ENCODE measurements at regions not wholly inside any gene's neighbourhood (a gene's known extent, or its start where the extent isn't known, plus 50 kb on each side); places are given as distances from the start of the nearest gene placed in this dataset.

- TF ChIP-seq CTCF (IDR thresholded peaks at IDR 0.05 in 2 of 3, conservative IDR thresholded peaks at IDR 0.05 in 1 of 3; ENCODE audit: borderline replicate concordance in 1 of 3, insufficient read depth in 1 of 3, low read depth in 2 of 3, low read length in 2 of 3) = no peak
- no peak for TF ChIP-seq RAD21 (IDR thresholded peaks at IDR 0.05; ENCODE audit: low read depth)
These were observed 213.8 kb upstream of the RPL38 start (continued) for GRCh38 chr17:73989671-73990070.

- H2AFZ ChIP-seq (ENCODE audit: low read depth, low read length, poor library complexity, severe bottlenecking) = no peak overlapping the region
- intact Hi-C loops (cut with micrococcal nuclease) = loop anchor here (10.0 kb wide), 1 partner anchor 395 kb away; no protein-coding TSS in a partner anchor
- ChIA-PET RAD21 (ENCODE audit: low non-redundant PET in 1 of 2, low total read pairs in 2 of 2, uncharacterized antibody in 2 of 2, unreplicated experiment in 2 of 2) (no interaction called here), CTCF (no interaction called here), POLR2A (no interaction called here)
- no peaks in the 10 kb centered on the region for H4K20me1 ChIP-seq (ENCODE audit: insufficient read depth)
- H3K9me2 ChIP-seq (ENCODE audit: insufficient read depth) = no peaks in the 10 kb centered on the region
- H3K9ac ChIP-seq (ENCODE audit: low read length) = no peak overlapping the region
- ATAC-seq (no peak), DNase-seq (ENCODE audit: low read depth, low spot score) (no peak)
- no peaks in the 10 kb centered on the region for H3K36me3 ChIP-seq (ENCODE audit: control insufficient read depth in 1 of 2, insufficient read depth in 2 of 2, low read length in 2 of 2)
- no TSS peak for BruUV-seq (replicated peaks)
- H3K27ac ChIP-seq (ENCODE audit: low read depth, low read length) = no peak overlapping the region
- no peaks in the 10 kb centered on the region for H3K79me2 ChIP-seq (ENCODE audit: insufficient read depth, low read length)
- no peak overlapping the region for H3K4me3 ChIP-seq (replicated peaks in 1 of 2; ENCODE audit: low read depth in 1 of 2, low read length in 2 of 2)
- TF ChIP-seq SIN3A (IDR thresholded peaks at IDR 0.05; ENCODE audit: low read depth) = no peak
- no peak for TF ChIP-seq ELF1 (IDR thresholded peaks at IDR 0.05; ENCODE audit: borderline replicate concordance, low read depth)
- no peak for TF ChIP-seq ZFX (IDR thresholded peaks at IDR 0.05)
- TF ChIP-seq CTCF (IDR thresholded peaks at IDR 0.05 in 2 of 3, conservative IDR thresholded peaks at IDR 0.05 in 1 of 3; ENCODE audit: borderline replicate concordance in 1 of 3, insufficient read depth in 1 of 3, low read depth in 2 of 3, low read length in 2 of 3) = no peak
- TF ChIP-seq POLR2A (IDR thresholded peaks at IDR 0.05; ENCODE audit: borderline replicate concordance, extremely low read depth, insufficient read depth, insufficient read length) = no peak
- no peak for TF ChIP-seq ATF3 (IDR thresholded peaks at IDR 0.05)
- no peak for TF ChIP-seq EGR1 (IDR thresholded peaks at IDR 0.05; ENCODE audit: low read depth)
- TF ChIP-seq EZH2phosphoT487 (IDR thresholded peaks at IDR 0.05; ENCODE audit: borderline replicate concordance) = no peak
- TF ChIP-seq POLR2AphosphoS5 (IDR thresholded peaks at IDR 0.05; ENCODE audit: low read depth, low read length) = no peak
- TF ChIP-seq ZNF274 (IDR thresholded peaks at IDR 0.05; ENCODE audit: low read depth, low read length) = no peak
- TF ChIP-seq SRF (IDR thresholded peaks at IDR 0.05; ENCODE audit: low read depth) = no peak
- no peak for TF ChIP-seq ZBTB33 (IDR thresholded peaks at IDR 0.05; ENCODE audit: extremely low read depth, insufficient replicate concordance, low read length)
- TF ChIP-seq RAD21 (IDR thresholded peaks at IDR 0.05; ENCODE audit: low read depth) = no peak
- TF ChIP-seq TCF7L2 (IDR thresholded peaks at IDR 0.05; ENCODE audit: borderline replicate concordance, extremely low read depth, insufficient read depth, insufficient read length) = no peak
- no peaks in the 10 kb centered on the region for H3K9me3 ChIP-seq (ENCODE audit: control insufficient read depth in 1 of 2, insufficient read depth in 1 of 2, low read depth in 1 of 2, low read length in 2 of 2)
- H3K4me2 ChIP-seq (ENCODE audit: low read length) = no peak overlapping the region
- no peaks in the 10 kb centered on the region; the same call in 1 of the 2 replicates for H3K27me3 ChIP-seq (ENCODE audit: insufficient read depth, low read length)
- H3K4me1 ChIP-seq (ENCODE audit: control insufficient read depth in 1 of 2, insufficient read depth in 2 of 2, low read length in 2 of 2) = no peaks in the 10 kb centered on the region
These were observed 213.2 kb upstream of the RPL38 start for GRCh38 chr17:73990290-73990689.

Data from HCT116 (cell line).